ENCODE measurements at regions not wholly inside any gene's neighbourhood (a gene's known extent, or its start where the extent isn't known, plus 50 kb on each side); places are given as distances from the start of the nearest gene placed in this dataset.

GRCh38 chr4:99754756-99755155, 61.9 kb upstream of the DAPP1 start:
- no peak overlapping the region for H3K27ac Mint-ChIP-seq
- TF ChIP-seq, protein P1, sequence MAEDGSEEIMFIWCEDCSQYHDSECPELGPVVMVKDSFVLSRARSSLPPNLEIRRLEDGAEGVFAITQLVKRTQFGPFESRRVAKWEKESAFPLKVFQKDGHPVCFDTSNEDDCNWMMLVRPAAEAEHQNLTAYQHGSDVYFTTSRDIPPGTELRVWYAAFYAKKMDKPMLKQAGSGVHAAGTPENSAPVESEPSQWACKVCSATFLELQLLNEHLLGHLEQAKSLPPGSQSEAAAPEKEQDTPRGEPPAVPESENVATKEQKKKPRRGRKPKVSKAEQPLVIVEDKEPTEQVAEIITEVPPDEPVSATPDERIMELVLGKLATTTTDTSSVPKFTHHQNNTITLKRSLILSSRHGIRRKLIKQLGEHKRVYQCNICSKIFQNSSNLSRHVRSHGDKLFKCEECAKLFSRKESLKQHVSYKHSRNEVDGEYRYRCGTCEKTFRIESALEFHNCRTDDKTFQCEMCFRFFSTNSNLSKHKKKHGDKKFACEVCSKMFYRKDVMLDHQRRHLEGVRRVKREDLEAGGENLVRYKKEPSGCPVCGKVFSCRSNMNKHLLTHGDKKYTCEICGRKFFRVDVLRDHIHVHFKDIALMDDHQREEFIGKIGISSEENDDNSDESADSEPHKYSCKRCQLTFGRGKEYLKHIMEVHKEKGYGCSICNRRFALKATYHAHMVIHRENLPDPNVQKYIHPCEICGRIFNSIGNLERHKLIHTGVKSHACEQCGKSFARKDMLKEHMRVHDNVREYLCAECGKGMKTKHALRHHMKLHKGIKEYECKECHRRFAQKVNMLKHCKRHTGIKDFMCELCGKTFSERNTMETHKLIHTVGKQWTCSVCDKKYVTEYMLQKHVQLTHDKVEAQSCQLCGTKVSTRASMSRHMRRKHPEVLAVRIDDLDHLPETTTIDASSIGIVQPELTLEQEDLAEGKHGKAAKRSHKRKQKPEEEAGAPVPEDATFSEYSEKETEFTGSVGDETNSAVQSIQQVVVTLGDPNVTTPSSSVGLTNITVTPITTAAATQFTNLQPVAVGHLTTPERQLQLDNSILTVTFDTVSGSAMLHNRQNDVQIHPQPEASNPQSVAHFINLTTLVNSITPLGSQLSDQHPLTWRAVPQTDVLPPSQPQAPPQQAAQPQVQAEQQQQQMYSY (CRISPR knock-in tag; IDR thresholded peaks at IDR 0.05), result no peak
- TF ChIP-seq, protein P2, sequence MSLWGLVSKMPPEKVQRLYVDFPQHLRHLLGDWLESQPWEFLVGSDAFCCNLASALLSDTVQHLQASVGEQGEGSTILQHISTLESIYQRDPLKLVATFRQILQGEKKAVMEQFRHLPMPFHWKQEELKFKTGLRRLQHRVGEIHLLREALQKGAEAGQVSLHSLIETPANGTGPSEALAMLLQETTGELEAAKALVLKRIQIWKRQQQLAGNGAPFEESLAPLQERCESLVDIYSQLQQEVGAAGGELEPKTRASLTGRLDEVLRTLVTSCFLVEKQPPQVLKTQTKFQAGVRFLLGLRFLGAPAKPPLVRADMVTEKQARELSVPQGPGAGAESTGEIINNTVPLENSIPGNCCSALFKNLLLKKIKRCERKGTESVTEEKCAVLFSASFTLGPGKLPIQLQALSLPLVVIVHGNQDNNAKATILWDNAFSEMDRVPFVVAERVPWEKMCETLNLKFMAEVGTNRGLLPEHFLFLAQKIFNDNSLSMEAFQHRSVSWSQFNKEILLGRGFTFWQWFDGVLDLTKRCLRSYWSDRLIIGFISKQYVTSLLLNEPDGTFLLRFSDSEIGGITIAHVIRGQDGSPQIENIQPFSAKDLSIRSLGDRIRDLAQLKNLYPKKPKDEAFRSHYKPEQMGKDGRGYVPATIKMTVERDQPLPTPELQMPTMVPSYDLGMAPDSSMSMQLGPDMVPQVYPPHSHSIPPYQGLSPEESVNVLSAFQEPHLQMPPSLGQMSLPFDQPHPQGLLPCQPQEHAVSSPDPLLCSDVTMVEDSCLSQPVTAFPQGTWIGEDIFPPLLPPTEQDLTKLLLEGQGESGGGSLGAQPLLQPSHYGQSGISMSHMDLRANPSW (CRISPR knock-in tag; conservative IDR thresholded peaks at IDR 0.05; ENCODE audit: low read depth), result no peak
- TF ChIP-seq NFYB (CRISPR knock-in tag; conservative IDR thresholded peaks at IDR 0.05; ENCODE audit: low read depth) (no peak), MYBL2 (CRISPR knock-in tag; IDR thresholded peaks at IDR 0.05) (no peak), ZNF671 (CRISPR knock-in tag; IDR thresholded peaks at IDR 0.05) (no peak), USF2 (CRISPR knock-in tag; IDR thresholded peaks at IDR 0.05) (no peak), TEAD4 (CRISPR knock-in tag; IDR thresholded peaks at IDR 0.05) (no peak), ZMAT4 (CRISPR knock-in tag; IDR thresholded peaks at IDR 0.05) (no peak), ZNF232 (CRISPR knock-in tag; IDR thresholded peaks at IDR 0.05) (no peak), FOXP1 (CRISPR knock-in tag; IDR thresholded peaks at IDR 0.05; ENCODE audit: borderline replicate concordance) (no peak), ZNF138 (CRISPR knock-in tag; conservative IDR thresholded peaks at IDR 0.05) (no peak), CDX4 (CRISPR knock-in tag; IDR thresholded peaks at IDR 0.05; ENCODE audit: borderline replicate concordance) (no peak), KAT7 (CRISPR knock-in tag; IDR thresholded peaks at IDR 0.05; ENCODE audit: borderline replicate concordance) (no peak), ELF4 (CRISPR knock-in tag; IDR thresholded peaks at IDR 0.05; ENCODE audit: low read depth) (no peak), TEAD1 (CRISPR knock-in tag; IDR thresholded peaks at IDR 0.05) (no peak)
- TF ChIP-seq, protein P3, sequence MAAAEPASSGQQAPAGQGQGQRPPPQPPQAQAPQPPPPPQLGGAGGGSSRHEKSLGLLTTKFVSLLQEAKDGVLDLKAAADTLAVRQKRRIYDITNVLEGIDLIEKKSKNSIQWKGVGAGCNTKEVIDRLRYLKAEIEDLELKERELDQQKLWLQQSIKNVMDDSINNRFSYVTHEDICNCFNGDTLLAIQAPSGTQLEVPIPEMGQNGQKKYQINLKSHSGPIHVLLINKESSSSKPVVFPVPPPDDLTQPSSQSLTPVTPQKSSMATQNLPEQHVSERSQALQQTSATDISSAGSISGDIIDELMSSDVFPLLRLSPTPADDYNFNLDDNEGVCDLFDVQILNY (CRISPR knock-in tag; IDR thresholded peaks at IDR 0.05), result no peak
- TF ChIP-seq, protein P4, sequence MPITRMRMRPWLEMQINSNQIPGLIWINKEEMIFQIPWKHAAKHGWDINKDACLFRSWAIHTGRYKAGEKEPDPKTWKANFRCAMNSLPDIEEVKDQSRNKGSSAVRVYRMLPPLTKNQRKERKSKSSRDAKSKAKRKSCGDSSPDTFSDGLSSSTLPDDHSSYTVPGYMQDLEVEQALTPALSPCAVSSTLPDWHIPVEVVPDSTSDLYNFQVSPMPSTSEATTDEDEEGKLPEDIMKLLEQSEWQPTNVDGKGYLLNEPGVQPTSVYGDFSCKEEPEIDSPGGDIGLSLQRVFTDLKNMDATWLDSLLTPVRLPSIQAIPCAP (CRISPR knock-in tag; IDR thresholded peaks at IDR 0.05), result no peak
- TF ChIP-seq, protein P5, sequence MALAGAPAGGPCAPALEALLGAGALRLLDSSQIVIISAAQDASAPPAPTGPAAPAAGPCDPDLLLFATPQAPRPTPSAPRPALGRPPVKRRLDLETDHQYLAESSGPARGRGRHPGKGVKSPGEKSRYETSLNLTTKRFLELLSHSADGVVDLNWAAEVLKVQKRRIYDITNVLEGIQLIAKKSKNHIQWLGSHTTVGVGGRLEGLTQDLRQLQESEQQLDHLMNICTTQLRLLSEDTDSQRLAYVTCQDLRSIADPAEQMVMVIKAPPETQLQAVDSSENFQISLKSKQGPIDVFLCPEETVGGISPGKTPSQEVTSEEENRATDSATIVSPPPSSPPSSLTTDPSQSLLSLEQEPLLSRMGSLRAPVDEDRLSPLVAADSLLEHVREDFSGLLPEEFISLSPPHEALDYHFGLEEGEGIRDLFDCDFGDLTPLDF (CRISPR knock-in tag; IDR thresholded peaks at IDR 0.05), result no peak
- peaks cover 5% of the 10 kb centered on the region for H3K4me1 Mint-ChIP-seq
- ATAC-seq, result no peak
- H3K4me3 Mint-ChIP-seq, result no peak overlapping the region
- H3K27me3 Mint-ChIP-seq (ENCODE audit: low read depth), result no peaks in the 10 kb centered on the region
- H3K36me3 Mint-ChIP-seq, result no peaks in the 10 kb centered on the region
- no peaks in the 10 kb centered on the region for H3K9me3 Mint-ChIP-seq
- ChIA-PET CTCF (interaction anchor here (0.8 kb wide), 1 partner anchor 57 kb away, joined by 3 read pairs; no protein-coding TSS in a partner anchor), POLR2A (no interaction called here)
- no peak for DNase-seq (ENCODE audit: low spot score)
